Fibroblast of lung (primary cell): ENCODE measurements at regions not wholly inside any gene's neighbourhood (a gene's known extent, or its start where the extent isn't known, plus 50 kb on each side); places are given as distances from the start of the nearest gene placed in this dataset.

ENCODE experiments used
- DNase-seq, 2 donors: peaks; one replicate each; pipeline versions ENCODE4 v3.0.0 to v3.0.0-alpha.2; 2010; ENCODE audit warnings: low read depth in 2 of 2
- H2AFZ ChIP-seq: 2 replicates; pipeline ENCODE4 v1.5.1; 2012; ENCODE audit warnings: low read length, control low read depth, inconsistent platforms
- H3K27ac ChIP-seq: 2 replicates; pipeline ENCODE4 v1.5.1; 2011; ENCODE audit warnings: low read length, control low read depth; ENCODE audit not compliant: insufficient read depth
- H3K27me3 ChIP-seq: 2 replicates; pipeline ENCODE4 v1.5.1; 2011; ENCODE audit warnings: mild to moderate bottlenecking, low read length; ENCODE audit not compliant: control insufficient read depth, insufficient read depth
- H3K36me3 ChIP-seq: 2 replicates; pipeline ENCODE4 v1.5.1; 2011; ENCODE audit warnings: low read length; ENCODE audit not compliant: control insufficient read depth, insufficient read depth
- H3K4me1 ChIP-seq: 2 replicates; pipeline ENCODE4 v1.5.1; 2011; ENCODE audit warnings: low read length; ENCODE audit not compliant: control insufficient read depth, insufficient read depth; ENCODE audit errors: extremely low read depth
- H3K4me2 ChIP-seq: 2 replicates; pipeline ENCODE4 v1.5.1; 2011; ENCODE audit warnings: low read length, control low read depth; ENCODE audit not compliant: insufficient read depth; ENCODE audit errors: extremely low read depth
- H3K4me3 ChIP-seq, 4 experiments: fragments of 200-600 bp in 1 of 4; sonication (generic) in 1 of 4; replicated peaks in 1 of 4; 2 replicates each; pipeline ENCODE4 v1.5.1; 2011 to 2016; ENCODE audit warnings: low read length in 4 of 4, low read depth in 3 of 4, mild to moderate bottlenecking in 3 of 4, control low read depth in 2 of 4, inconsistent platforms in 1 of 4, mixed read lengths in 1 of 4; ENCODE audit not compliant: insufficient read depth in 1 of 4; ENCODE audit errors: control extremely low read depth in 1 of 4
- H3K79me2 ChIP-seq: 2 replicates; pipeline ENCODE4 v1.5.1; 2012; ENCODE audit warnings: mild to moderate bottlenecking, low read length, inconsistent platforms; ENCODE audit not compliant: control insufficient read depth, insufficient read depth
- H3K9ac ChIP-seq: 2 replicates; pipeline ENCODE4 v1.5.1; 2011; ENCODE audit warnings: mild to moderate bottlenecking, low read length, control low read depth; ENCODE audit not compliant: insufficient read depth
- H3K9me3 ChIP-seq: 2 replicates; pipeline ENCODE4 v1.5.1; 2012; ENCODE audit warnings: low read depth, low read length; ENCODE audit not compliant: control insufficient read depth, insufficient read depth
- H4K20me1 ChIP-seq: 2 replicates; pipeline ENCODE4 v1.5.1; 2011; ENCODE audit warnings: low read length; ENCODE audit not compliant: control insufficient read depth, insufficient read depth; ENCODE audit errors: extremely low read depth
- EZH2 ChIP-seq: IDR thresholded peaks from 2 replicates; pipeline ENCODE4 v1.5.1; 2012; ENCODE audit warnings: low read length, control low read depth, mild to moderate bottlenecking; ENCODE audit errors: missing control alignments
- TF ChIP-seq, protein P1 (sequence below), 2 donors: IDR thresholded peaks in 1 of 2; conservative IDR thresholded peaks in 1 of 2; 1 replicate in 1 of 2; 2 replicates in 1 of 2; pipeline ENCODE4 v1.5.1; 2011 to 2012; ENCODE audit warnings: low read length in 2 of 2, control low read depth in 1 of 2, inconsistent platforms in 1 of 2, low read depth in 1 of 2, mild to moderate bottlenecking in 1 of 2

DNA sequence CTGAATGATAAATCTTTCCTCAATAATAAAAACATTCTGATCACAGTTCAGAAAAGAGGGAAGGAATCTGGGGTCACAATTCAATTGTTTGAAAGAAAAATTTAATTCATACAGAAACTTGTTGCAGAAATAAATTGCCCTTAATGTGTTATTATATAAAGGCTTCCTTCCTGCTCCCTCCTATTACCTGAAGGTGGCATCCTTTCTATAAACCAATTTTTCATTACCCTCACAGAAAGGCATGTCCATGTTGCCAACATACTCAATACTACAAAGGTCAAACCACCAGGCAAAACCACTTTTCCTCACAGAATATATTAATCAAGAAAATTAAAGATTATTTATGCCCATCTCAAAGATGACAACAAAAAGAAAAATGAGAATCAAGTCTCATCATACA, 194.3 kb upstream of the CT83 start:
- Histone ChIP-seq H4K20me1 (no peaks in the 10 kb centered on the region), H3K4me1 (no peaks in the 10 kb centered on the region), H3K27ac (no peak overlapping the region), H3K4me3 (no peak overlapping the region), H3K9ac (no peak overlapping the region), H3K27me3 (no peaks in the 10 kb centered on the region), H3K4me2 (no peak overlapping the region), H2AFZ (no peak overlapping the region), H3K9me3 (no peaks in the 10 kb centered on the region), H3K79me2 (no peaks in the 10 kb centered on the region), H3K36me3 (no peaks in the 10 kb centered on the region)
- DNase-seq, result no peak
- TF ChIP-seq, protein P1, sequence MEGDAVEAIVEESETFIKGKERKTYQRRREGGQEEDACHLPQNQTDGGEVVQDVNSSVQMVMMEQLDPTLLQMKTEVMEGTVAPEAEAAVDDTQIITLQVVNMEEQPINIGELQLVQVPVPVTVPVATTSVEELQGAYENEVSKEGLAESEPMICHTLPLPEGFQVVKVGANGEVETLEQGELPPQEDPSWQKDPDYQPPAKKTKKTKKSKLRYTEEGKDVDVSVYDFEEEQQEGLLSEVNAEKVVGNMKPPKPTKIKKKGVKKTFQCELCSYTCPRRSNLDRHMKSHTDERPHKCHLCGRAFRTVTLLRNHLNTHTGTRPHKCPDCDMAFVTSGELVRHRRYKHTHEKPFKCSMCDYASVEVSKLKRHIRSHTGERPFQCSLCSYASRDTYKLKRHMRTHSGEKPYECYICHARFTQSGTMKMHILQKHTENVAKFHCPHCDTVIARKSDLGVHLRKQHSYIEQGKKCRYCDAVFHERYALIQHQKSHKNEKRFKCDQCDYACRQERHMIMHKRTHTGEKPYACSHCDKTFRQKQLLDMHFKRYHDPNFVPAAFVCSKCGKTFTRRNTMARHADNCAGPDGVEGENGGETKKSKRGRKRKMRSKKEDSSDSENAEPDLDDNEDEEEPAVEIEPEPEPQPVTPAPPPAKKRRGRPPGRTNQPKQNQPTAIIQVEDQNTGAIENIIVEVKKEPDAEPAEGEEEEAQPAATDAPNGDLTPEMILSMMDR (conservative IDR thresholded peaks at IDR 0.05 in 1 of 2, IDR thresholded peaks at IDR 0.05 in 1 of 2; ENCODE audit: low read depth in 1 of 2, low read length in 2 of 2), result no peak
- TF ChIP-seq EZH2, result no peak

GRCh38 chrX:116628464-116628863, 165.7 kb upstream of the CT83 start:
- Histone ChIP-seq H4K20me1 (no peaks in the 10 kb centered on the region), H3K9me3 (no peaks in the 10 kb centered on the region), H3K4me1 (no peaks in the 10 kb centered on the region), H3K36me3 (no peaks in the 10 kb centered on the region), H2AFZ (no peak overlapping the region), H3K27ac (no peak overlapping the region), H3K4me3 (no peak overlapping the region), H3K79me2 (no peaks in the 10 kb centered on the region), H3K4me2 (no peak overlapping the region), H3K9ac (no peak overlapping the region), H3K27me3 (no peaks in the 10 kb centered on the region)
- no peak for DNase-seq
- TF ChIP-seq, protein P1 (conservative IDR thresholded peaks at IDR 0.05 in 1 of 2, IDR thresholded peaks at IDR 0.05 in 1 of 2; ENCODE audit: low read depth in 1 of 2, low read length in 2 of 2), result no peak
- TF ChIP-seq EZH2, result no peak

DNA sequence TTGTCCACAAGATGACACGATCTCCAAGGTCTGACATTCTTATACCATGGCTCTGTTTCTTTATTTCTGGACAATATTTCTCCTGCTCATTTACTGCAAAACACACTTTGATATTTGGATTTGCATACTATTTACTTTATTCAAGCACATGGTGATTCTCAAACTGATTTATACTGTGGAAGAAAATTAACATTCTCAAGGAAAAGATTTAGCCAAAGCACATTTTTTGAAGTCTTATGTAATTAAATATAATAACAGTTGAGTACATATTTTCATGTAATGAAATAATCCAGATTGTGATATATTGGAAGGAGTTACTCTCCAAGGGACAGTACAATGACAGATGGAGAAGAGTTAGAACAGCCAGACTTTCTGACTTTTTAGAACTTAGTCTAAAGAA, 155.8 kb upstream of the CT83 start:
- DNase-seq, result no peak
- Histone ChIP-seq H3K4me3 (no peak overlapping the region), H3K9ac (no peak overlapping the region), H3K27ac (no peak overlapping the region), H3K9me3 (no peaks in the 10 kb centered on the region), H2AFZ (no peak overlapping the region), H3K36me3 (no peaks in the 10 kb centered on the region), H3K4me2 (no peak overlapping the region), H3K4me1 (no peaks in the 10 kb centered on the region), H3K27me3 (no peaks in the 10 kb centered on the region), H4K20me1 (no peaks in the 10 kb centered on the region), H3K79me2 (no peaks in the 10 kb centered on the region)
- TF ChIP-seq, protein P1 (conservative IDR thresholded peaks at IDR 0.05 in 1 of 2, IDR thresholded peaks at IDR 0.05 in 1 of 2; ENCODE audit: low read depth in 1 of 2, low read length in 2 of 2), result no peak
